Osteocyte (in vitro differentiated cells): ENCODE measurements at regions not wholly inside any gene's neighbourhood (a gene's known extent, or its start where the extent isn't known, plus 50 kb on each side); places are given as distances from the start of the nearest gene placed in this dataset.

Experiments
- DNase-seq: peaks from one replicate; pipeline ENCODE4 v3.0.0; 2021; ENCODE audit warnings: mixed read lengths; ENCODE audit not compliant: unreplicated experiment; ENCODE audit errors: extremely low spot score
- H3K27ac Mint-ChIP-seq: one replicate; pipeline ENCODE4 v1.8.0; 2021; ENCODE audit warnings: mild to moderate bottlenecking, mixed read lengths; ENCODE audit not compliant: unreplicated experiment
- H3K27me3 Mint-ChIP-seq: one replicate; pipeline ENCODE4 v1.8.0; 2021; ENCODE audit warnings: mixed read lengths; ENCODE audit not compliant: unreplicated experiment
- H3K36me3 Mint-ChIP-seq: one replicate; pipeline ENCODE4 v1.8.0; 2021; ENCODE audit warnings: mixed read lengths; ENCODE audit not compliant: unreplicated experiment
- H3K4me1 Mint-ChIP-seq: one replicate; pipeline ENCODE4 v1.8.0; 2021; ENCODE audit warnings: mixed read lengths; ENCODE audit not compliant: unreplicated experiment
- H3K4me3 Mint-ChIP-seq: one replicate; pipeline ENCODE4 v1.8.0; 2021; ENCODE audit warnings: mild to moderate bottlenecking, moderate library complexity, mixed read lengths; ENCODE audit not compliant: unreplicated experiment
- H3K9me3 Mint-ChIP-seq: one replicate; pipeline ENCODE4 v1.8.0; 2021; ENCODE audit warnings: mixed read lengths; ENCODE audit not compliant: unreplicated experiment
- TF ChIP-seq, protein P1 (sequence below): fragments of 200-600 bp; sonication (generic); IDR thresholded peaks from 2 replicates; pipeline ENCODE4 v1.5.0; 2021; ENCODE audit warnings: antibody characterized with exemption, mild to moderate bottlenecking, moderate library complexity

DNA sequence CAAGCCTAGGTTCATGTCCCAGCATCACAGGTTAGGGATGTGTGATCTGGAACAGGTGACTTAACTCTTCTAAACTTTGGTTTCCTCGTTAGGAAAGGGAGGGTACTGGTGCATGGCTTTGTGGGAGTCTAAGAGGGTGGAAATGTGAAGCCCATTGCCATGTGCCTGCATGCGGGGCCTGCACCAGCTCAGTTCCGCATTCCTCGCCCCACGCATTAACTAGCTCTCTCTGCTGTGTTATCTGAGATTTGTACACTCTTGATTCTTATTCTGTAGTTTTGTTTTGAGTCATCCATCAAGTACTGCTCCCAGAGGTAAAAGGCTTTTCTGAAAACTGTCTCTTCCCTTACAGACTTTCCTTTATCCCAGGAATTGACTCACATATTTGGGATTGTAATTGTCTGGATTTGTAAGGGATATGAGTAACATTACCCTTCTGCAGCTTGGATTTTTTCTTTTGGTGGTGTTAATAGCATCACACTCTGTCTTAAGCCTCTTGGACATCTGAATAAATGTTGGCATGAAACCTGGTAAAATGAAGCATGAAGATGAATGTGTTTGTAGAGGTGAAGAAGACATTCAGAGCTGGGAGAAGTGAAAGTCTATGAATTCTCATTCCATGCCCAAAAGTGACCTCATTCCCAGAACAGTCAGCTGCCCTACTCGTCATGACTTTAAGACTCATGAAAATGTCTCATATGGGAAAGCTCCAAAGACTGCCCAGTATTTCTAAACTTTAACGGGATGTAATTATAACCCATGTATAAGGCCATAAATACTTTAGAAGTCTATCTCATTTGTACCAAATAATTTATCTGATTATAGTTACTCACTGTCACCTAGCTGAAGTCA is 357.3 kb downstream of the FOXA2 start:
- no peak for DNase-seq
- Mint-ChIP-seq H3K36me3 (no peaks in the 10 kb centered on the region), H3K27me3 (no peaks in the 10 kb centered on the region), H3K27ac (no peak overlapping the region), H3K4me1 (no peaks in the 10 kb centered on the region), H3K4me3 (no peak overlapping the region), H3K9me3 (no peaks in the 10 kb centered on the region)
- TF ChIP-seq, protein P1, sequence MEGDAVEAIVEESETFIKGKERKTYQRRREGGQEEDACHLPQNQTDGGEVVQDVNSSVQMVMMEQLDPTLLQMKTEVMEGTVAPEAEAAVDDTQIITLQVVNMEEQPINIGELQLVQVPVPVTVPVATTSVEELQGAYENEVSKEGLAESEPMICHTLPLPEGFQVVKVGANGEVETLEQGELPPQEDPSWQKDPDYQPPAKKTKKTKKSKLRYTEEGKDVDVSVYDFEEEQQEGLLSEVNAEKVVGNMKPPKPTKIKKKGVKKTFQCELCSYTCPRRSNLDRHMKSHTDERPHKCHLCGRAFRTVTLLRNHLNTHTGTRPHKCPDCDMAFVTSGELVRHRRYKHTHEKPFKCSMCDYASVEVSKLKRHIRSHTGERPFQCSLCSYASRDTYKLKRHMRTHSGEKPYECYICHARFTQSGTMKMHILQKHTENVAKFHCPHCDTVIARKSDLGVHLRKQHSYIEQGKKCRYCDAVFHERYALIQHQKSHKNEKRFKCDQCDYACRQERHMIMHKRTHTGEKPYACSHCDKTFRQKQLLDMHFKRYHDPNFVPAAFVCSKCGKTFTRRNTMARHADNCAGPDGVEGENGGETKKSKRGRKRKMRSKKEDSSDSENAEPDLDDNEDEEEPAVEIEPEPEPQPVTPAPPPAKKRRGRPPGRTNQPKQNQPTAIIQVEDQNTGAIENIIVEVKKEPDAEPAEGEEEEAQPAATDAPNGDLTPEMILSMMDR: no peak

DNA sequence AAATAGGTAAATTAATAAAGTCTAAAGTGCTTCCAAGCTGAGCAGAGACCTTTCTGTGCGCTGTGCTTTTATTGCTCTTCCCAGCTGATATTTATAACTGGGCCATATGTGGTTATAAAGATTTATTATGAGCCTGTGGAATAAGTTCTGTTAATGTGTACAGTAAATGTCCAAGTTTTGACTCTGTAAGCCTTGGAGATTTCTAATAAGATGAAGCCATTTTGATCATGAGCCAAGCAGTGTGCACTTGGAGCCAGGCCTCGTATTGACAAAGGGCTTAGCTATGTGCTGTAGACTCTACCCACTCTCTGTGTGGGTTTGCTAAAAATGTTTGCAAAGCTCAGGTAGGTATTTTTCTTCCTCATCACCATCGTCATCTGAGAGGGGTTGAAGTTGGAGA is 361.1 kb downstream of the FOXA2 start:
- TF ChIP-seq, protein P1: no peak
- Mint-ChIP-seq H3K4me1 (no peaks in the 10 kb centered on the region), H3K27ac (no peak overlapping the region), H3K4me3 (no peak overlapping the region), H3K36me3 (no peaks in the 10 kb centered on the region), H3K9me3 (no peaks in the 10 kb centered on the region), H3K27me3 (no peaks in the 10 kb centered on the region)
- no peak for DNase-seq

DNA sequence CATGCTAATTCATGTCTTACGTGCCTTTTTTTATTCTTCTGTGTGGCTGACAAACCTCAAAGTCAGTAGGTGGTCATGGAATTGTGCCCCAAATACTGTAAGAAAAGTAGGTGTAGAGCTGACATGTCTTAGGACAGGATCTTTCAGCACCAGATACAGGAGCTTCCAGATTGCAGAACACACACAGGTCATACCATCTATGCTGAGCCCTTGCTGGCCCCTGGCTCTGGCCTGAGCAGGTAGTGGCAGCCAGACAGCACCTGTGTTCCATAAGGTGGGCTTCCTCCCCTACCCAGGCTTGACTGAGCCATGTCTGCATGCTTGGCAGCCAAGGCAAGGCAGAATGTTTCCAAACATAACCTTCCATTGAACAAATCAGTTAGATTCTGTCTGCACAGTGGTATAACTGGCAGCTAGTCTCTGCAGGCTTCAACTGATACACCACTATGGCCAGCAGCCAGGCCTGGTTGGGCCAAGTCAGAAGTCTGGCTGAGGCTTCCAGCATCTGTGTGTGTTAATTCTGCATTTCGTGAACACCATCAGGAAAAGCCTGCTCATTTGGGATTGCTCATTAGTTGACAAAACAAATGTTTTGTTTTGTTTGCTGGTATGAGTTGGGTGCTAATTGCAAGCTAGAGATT is 366.5 kb downstream of the FOXA2 start:
- H3K9me3 Mint-ChIP-seq: no peaks in the 10 kb centered on the region
- H3K36me3 Mint-ChIP-seq: no peaks in the 10 kb centered on the region
- H3K27ac Mint-ChIP-seq: no peak overlapping the region
- DNase-seq: no peak
- TF ChIP-seq, protein P1: no peak
- no peaks in the 10 kb centered on the region for H3K27me3 Mint-ChIP-seq
- no peak overlapping the region for H3K4me3 Mint-ChIP-seq
- H3K4me1 Mint-ChIP-seq: no peaks in the 10 kb centered on the region

DNA sequence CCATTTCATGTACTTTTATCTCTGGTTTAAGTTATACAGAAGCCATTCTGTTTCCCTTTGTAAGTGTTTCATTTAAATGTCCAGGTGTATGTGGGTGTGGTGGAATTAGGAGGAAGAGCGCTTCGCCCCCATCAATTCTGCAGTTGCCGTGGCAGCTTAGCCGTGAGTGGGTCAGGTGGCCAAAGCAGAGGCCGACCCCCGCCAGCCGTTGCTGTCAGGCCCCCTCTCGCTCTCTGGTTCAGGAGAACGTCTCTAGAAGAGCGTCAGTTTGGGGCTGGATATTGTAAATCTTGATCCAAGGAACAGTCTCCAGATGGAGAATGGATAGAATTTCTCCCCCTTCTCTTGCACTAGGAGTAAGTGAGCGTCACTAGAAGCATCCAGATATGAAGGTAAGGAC is 367.4 kb downstream of the FOXA2 start:
- TF ChIP-seq, protein P1: no peak
- H3K4me1 Mint-ChIP-seq: no peaks in the 10 kb centered on the region
- H3K27me3 Mint-ChIP-seq: no peaks in the 10 kb centered on the region
- H3K27ac Mint-ChIP-seq: no peak overlapping the region
- H3K4me3 Mint-ChIP-seq: no peak overlapping the region
- no peaks in the 10 kb centered on the region for H3K36me3 Mint-ChIP-seq
- DNase-seq: no peak
- no peaks in the 10 kb centered on the region for H3K9me3 Mint-ChIP-seq

DNA sequence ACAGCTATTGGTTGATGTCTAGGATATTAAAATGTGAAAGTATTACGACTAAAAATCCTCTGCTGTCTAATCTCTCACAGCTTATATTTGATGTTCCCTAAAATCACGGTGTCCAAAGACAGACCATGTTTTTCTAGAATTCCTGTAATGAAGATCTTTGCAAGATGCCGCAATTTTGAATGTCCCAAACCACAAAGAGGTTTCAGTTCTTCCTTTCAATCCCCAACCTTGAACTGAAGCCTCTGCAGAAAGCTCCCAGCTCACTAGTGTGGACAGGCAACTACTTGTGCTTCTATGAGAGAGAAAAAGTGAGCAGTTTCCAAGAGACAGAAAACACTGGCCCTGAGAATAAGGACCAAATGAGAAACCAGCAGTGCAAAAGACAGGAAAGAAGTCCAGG is 370.1 kb downstream of the FOXA2 start:
- H3K4me3 Mint-ChIP-seq: no peak overlapping the region
- no peaks in the 10 kb centered on the region for H3K36me3 Mint-ChIP-seq
- H3K27me3 Mint-ChIP-seq: no peaks in the 10 kb centered on the region
- TF ChIP-seq, protein P1: no peak
- peaks cover 1% of the 10 kb centered on the region for H3K9me3 Mint-ChIP-seq
- DNase-seq: no peak
- H3K27ac Mint-ChIP-seq: no peak overlapping the region
- H3K4me1 Mint-ChIP-seq: no peaks in the 10 kb centered on the region
